Activated CD4-positive, alpha-beta memory T cell treated with anti-CD3 and anti-CD28 coated beads for 36 hours (primary cell): ENCODE measurements at regions not wholly inside any gene's neighbourhood (a gene's known extent, or its start where the extent isn't known, plus 50 kb on each side); places are given as distances from the start of the nearest gene placed in this dataset.
A peak's percentile ranks its signal among the peaks of the same experiment; 100 is the strongest.
"Not testable (repeated sequence)": the region's sequence is repeated elsewhere in the genome, so short reads cannot be mapped to it uniquely, and the experiment has no call there.

Experiments
- CTCF ChIA-PET: fragments of 350-600 bp; sonication (Branson Sonifier 250); formaldehyde crosslinking; loops from one replicate; lab custom pipeline; 2021; ENCODE audit warnings: antibody characterized with exemption, inconsistent platforms; lab: Charles Lee
- POLR2A ChIA-PET: fragments of 350-600 bp; sonication (Branson Sonifier 250); formaldehyde crosslinking; loops from one replicate; lab custom pipeline; 2021; ENCODE audit warnings: antibody characterized with exemption; lab: Charles Lee
- DNase-seq: peaks from one replicate; pipeline ENCODE4 v3.0.0-alpha.2; 2020
- H3K27ac Mint-ChIP-seq: one replicate; pipeline ENCODE4 v1.8.0; 2021; ENCODE audit warnings: mixed read lengths
- H3K27me3 Mint-ChIP-seq: one replicate; pipeline ENCODE4 v1.8.0; 2021; ENCODE audit warnings: mixed read lengths
- H3K36me3 Mint-ChIP-seq: one replicate; pipeline ENCODE4 v1.8.0; 2021; ENCODE audit warnings: mixed read lengths
- H3K4me1 Mint-ChIP-seq: one replicate; pipeline ENCODE4 v1.8.0; 2021; ENCODE audit warnings: low read depth, mixed read lengths
- H3K4me3 Mint-ChIP-seq: one replicate; pipeline ENCODE4 v1.8.0; 2021; ENCODE audit warnings: mild to moderate bottlenecking, mixed read lengths
- H3K9me3 Mint-ChIP-seq: one replicate; pipeline ENCODE4 v1.8.0; 2021; ENCODE audit warnings: mixed read lengths
- intact Hi-C: fragments of 100-400 bp; cut with micrococcal nuclease; formaldehyde crosslinking; loops from one replicate; pipeline ENCODE4 v1.15.1; 2023

GRCh38 chr17:83162035-83162745 lies 82.8 kb downstream of the METRNL start:
- Mint-ChIP-seq H3K27ac (no peak overlapping the region), H3K27me3 (peaks cover 20% of the 10 kb centered on the region), H3K4me1 (no peaks in the 10 kb centered on the region), H3K9me3 (no peaks in the 10 kb centered on the region), H3K4me3 (no peak overlapping the region), H3K36me3 (no peaks in the 10 kb centered on the region)
- CTCF ChIA-PET = no interaction called here
- POLR2A ChIA-PET = no interaction called here
- no peak for DNase-seq
- intact Hi-C loops = no loop called here

GRCh38 chr17:83164490-83164889 lies 85.1 kb downstream of the METRNL start:
- Mint-ChIP-seq H3K9me3 (no peaks in the 10 kb centered on the region), H3K27me3 (peaks cover 23% of the 10 kb centered on the region), H3K27ac (no peak overlapping the region), H3K36me3 (peaks cover 2% of the 10 kb centered on the region), H3K4me3 (no peak overlapping the region), H3K4me1 (no peaks in the 10 kb centered on the region)
- intact Hi-C loops = no loop called here
- POLR2A ChIA-PET = no interaction called here
- CTCF ChIA-PET = no interaction called here
- DNase-seq = no peak

- peak; percentile 1 for DNase-seq
- ChIA-PET CTCF (no interaction called here), POLR2A (no interaction called here)
- H3K27me3 Mint-ChIP-seq = peaks cover 19% of the 10 kb centered on the region
- H3K27ac Mint-ChIP-seq = no peak overlapping the region
- intact Hi-C loops = no loop called here
- no peaks in the 10 kb centered on the region for H3K4me1 Mint-ChIP-seq
- H3K4me3 Mint-ChIP-seq = no peak overlapping the region
- peaks cover 2% of the 10 kb centered on the region for H3K36me3 Mint-ChIP-seq
- no peaks in the 10 kb centered on the region for H3K9me3 Mint-ChIP-seq
Observed at GRCh38 chr17:83170571-83171260, 91.3 kb downstream of the METRNL start.

- POLR2A ChIA-PET = no interaction called here
- Mint-ChIP-seq H3K4me1 (no peaks in the 10 kb centered on the region), H3K27me3 (peaks cover 19% of the 10 kb centered on the region), H3K27ac (no peak overlapping the region), H3K4me3 (no peak overlapping the region), H3K9me3 (no peaks in the 10 kb centered on the region), H3K36me3 (peaks cover 2% of the 10 kb centered on the region)
- DNase-seq = peak; percentile 5
- intact Hi-C loops = no loop called here
- CTCF ChIA-PET = no interaction called here
Observed at GRCh38 chr17:83171661-83172060, 92.3 kb downstream of the METRNL start.

- peaks cover 15% of the 10 kb centered on the region for H3K27me3 Mint-ChIP-seq
- DNase-seq = peak; percentile 1
- H3K4me1 Mint-ChIP-seq, H3K4me3 Mint-ChIP-seq, H3K9me3 Mint-ChIP-seq, POLR2A ChIA-PET, intact Hi-C loops, H3K27ac Mint-ChIP-seq, CTCF ChIA-PET, H3K36me3 Mint-ChIP-seq: not testable (repeated sequence)
Observed at GRCh38 chr17:83172099-83172498, 92.7 kb downstream of the METRNL start.

GRCh38 chr17:83172646-83173045 lies 93.2 kb downstream of the METRNL start:
- POLR2A ChIA-PET, H3K4me3 Mint-ChIP-seq, H3K27ac Mint-ChIP-seq, intact Hi-C loops, CTCF ChIA-PET, H3K4me1 Mint-ChIP-seq, H3K36me3 Mint-ChIP-seq, H3K9me3 Mint-ChIP-seq, DNase-seq: not testable (repeated sequence)
- H3K27me3 Mint-ChIP-seq = peaks cover 14% of the 10 kb centered on the region

GRCh38 chr17:83173180-83173913 lies 93.9 kb downstream of the METRNL start:
- CTCF ChIA-PET, H3K4me1 Mint-ChIP-seq, H3K36me3 Mint-ChIP-seq, H3K9me3 Mint-ChIP-seq, POLR2A ChIA-PET, H3K4me3 Mint-ChIP-seq, intact Hi-C loops, H3K27ac Mint-ChIP-seq: not testable (repeated sequence)
- peaks cover 12% of the 10 kb centered on the region for H3K27me3 Mint-ChIP-seq
- peak; percentile 5 for DNase-seq

- peaks cover 11% of the 10 kb centered on the region for H3K27me3 Mint-ChIP-seq
Observed at GRCh38 chr17:83173914-83174361, 94.5 kb downstream of the METRNL start.

GRCh38 chr17:83174362-83175118 lies 95.1 kb downstream of the METRNL start:
- ChIA-PET CTCF (no interaction called here), POLR2A (no interaction called here)
- Mint-ChIP-seq H3K27me3 (peaks cover 11% of the 10 kb centered on the region), H3K4me1 (no peaks in the 10 kb centered on the region), H3K9me3 (no peaks in the 10 kb centered on the region), H3K27ac (no peak overlapping the region), H3K36me3 (no peaks in the 10 kb centered on the region), H3K4me3 (no peak overlapping the region)
- intact Hi-C loops = no loop called here
- DNase-seq = peak; percentile 1

More at GRCh38 chr17:83173914-83174361, 94.5 kb downstream of the METRNL start:
- DNase-seq = peak; percentile 7
- Mint-ChIP-seq H3K9me3 (no peaks in the 10 kb centered on the region), H3K36me3 (no peaks in the 10 kb centered on the region), H3K27ac (no peak overlapping the region), H3K4me3 (no peak overlapping the region), H3K4me1 (no peaks in the 10 kb centered on the region)
- ChIA-PET CTCF (no interaction called here), POLR2A (no interaction called here)
- intact Hi-C loops = no loop called here

GRCh38 chr17:83175119-83175821 lies 95.9 kb downstream of the METRNL start:
- peak; percentile 7 for DNase-seq
- H3K4me3 Mint-ChIP-seq = no peak overlapping the region
- no peaks in the 10 kb centered on the region for H3K9me3 Mint-ChIP-seq
- no peaks in the 10 kb centered on the region for H3K4me1 Mint-ChIP-seq
- peaks cover 6% of the 10 kb centered on the region for H3K27me3 Mint-ChIP-seq
- ChIA-PET CTCF (no interaction called here), POLR2A (no interaction called here)
- intact Hi-C loops = no loop called here
- no peak overlapping the region for H3K27ac Mint-ChIP-seq
- no peaks in the 10 kb centered on the region for H3K36me3 Mint-ChIP-seq

GRCh38 chr17:83175822-83176622 lies 96.6 kb downstream of the METRNL start:
- H3K27ac Mint-ChIP-seq = no peak overlapping the region
- CTCF ChIA-PET = no interaction called here
- peaks cover 2% of the 10 kb centered on the region for H3K27me3 Mint-ChIP-seq
- H3K36me3 Mint-ChIP-seq = no peaks in the 10 kb centered on the region
- POLR2A ChIA-PET = no interaction called here
- no peak for DNase-seq
- intact Hi-C loops = no loop called here
- no peaks in the 10 kb centered on the region for H3K9me3 Mint-ChIP-seq
- no peaks in the 10 kb centered on the region for H3K4me1 Mint-ChIP-seq
- H3K4me3 Mint-ChIP-seq = no peak overlapping the region
